Fibroblast of lung (primary cell): ENCODE measurements at regions not wholly inside any gene's neighbourhood (a gene's known extent, or its start where the extent isn't known, plus 50 kb on each side); places are given as distances from the start of the nearest gene placed in this dataset.
A peak's percentile ranks its signal among the peaks of the same experiment; 100 is the strongest.

Source experiments
- DNase-seq, 2 donors: peaks; one replicate each; pipeline versions ENCODE4 v3.0.0 to v3.0.0-alpha.2; 2010; ENCODE audit warnings: low read depth in 2 of 2
- H2AFZ ChIP-seq: 2 replicates; pipeline ENCODE4 v1.5.1; 2012; ENCODE audit warnings: low read length, control low read depth, inconsistent platforms
- H3K27ac ChIP-seq: 2 replicates; pipeline ENCODE4 v1.5.1; 2011; ENCODE audit warnings: low read length, control low read depth; ENCODE audit not compliant: insufficient read depth
- H3K27me3 ChIP-seq: 2 replicates; pipeline ENCODE4 v1.5.1; 2011; ENCODE audit warnings: mild to moderate bottlenecking, low read length; ENCODE audit not compliant: control insufficient read depth, insufficient read depth
- H3K36me3 ChIP-seq: 2 replicates; pipeline ENCODE4 v1.5.1; 2011; ENCODE audit warnings: low read length; ENCODE audit not compliant: control insufficient read depth, insufficient read depth
- H3K4me1 ChIP-seq: 2 replicates; pipeline ENCODE4 v1.5.1; 2011; ENCODE audit warnings: low read length; ENCODE audit not compliant: control insufficient read depth, insufficient read depth; ENCODE audit errors: extremely low read depth
- H3K4me2 ChIP-seq: 2 replicates; pipeline ENCODE4 v1.5.1; 2011; ENCODE audit warnings: low read length, control low read depth; ENCODE audit not compliant: insufficient read depth; ENCODE audit errors: extremely low read depth
- H3K4me3 ChIP-seq, 4 experiments: fragments of 200-600 bp in 1 of 4; sonication (generic) in 1 of 4; replicated peaks in 1 of 4; 2 replicates each; pipeline ENCODE4 v1.5.1; 2011 to 2016; ENCODE audit warnings: low read length in 4 of 4, low read depth in 3 of 4, mild to moderate bottlenecking in 3 of 4, control low read depth in 2 of 4, inconsistent platforms in 1 of 4, mixed read lengths in 1 of 4; ENCODE audit not compliant: insufficient read depth in 1 of 4; ENCODE audit errors: control extremely low read depth in 1 of 4
- H3K79me2 ChIP-seq: 2 replicates; pipeline ENCODE4 v1.5.1; 2012; ENCODE audit warnings: mild to moderate bottlenecking, low read length, inconsistent platforms; ENCODE audit not compliant: control insufficient read depth, insufficient read depth
- H3K9ac ChIP-seq: 2 replicates; pipeline ENCODE4 v1.5.1; 2011; ENCODE audit warnings: mild to moderate bottlenecking, low read length, control low read depth; ENCODE audit not compliant: insufficient read depth
- H3K9me3 ChIP-seq: 2 replicates; pipeline ENCODE4 v1.5.1; 2012; ENCODE audit warnings: low read depth, low read length; ENCODE audit not compliant: control insufficient read depth, insufficient read depth
- H4K20me1 ChIP-seq: 2 replicates; pipeline ENCODE4 v1.5.1; 2011; ENCODE audit warnings: low read length; ENCODE audit not compliant: control insufficient read depth, insufficient read depth; ENCODE audit errors: extremely low read depth
- EZH2 ChIP-seq: IDR thresholded peaks from 2 replicates; pipeline ENCODE4 v1.5.1; 2012; ENCODE audit warnings: low read length, control low read depth, mild to moderate bottlenecking; ENCODE audit errors: missing control alignments
- TF ChIP-seq, protein P1 (sequence below), 2 donors: IDR thresholded peaks in 1 of 2; conservative IDR thresholded peaks in 1 of 2; 1 replicate in 1 of 2; 2 replicates in 1 of 2; pipeline ENCODE4 v1.5.1; 2011 to 2012; ENCODE audit warnings: low read length in 2 of 2, control low read depth in 1 of 2, inconsistent platforms in 1 of 2, low read depth in 1 of 2, mild to moderate bottlenecking in 1 of 2

DNA sequence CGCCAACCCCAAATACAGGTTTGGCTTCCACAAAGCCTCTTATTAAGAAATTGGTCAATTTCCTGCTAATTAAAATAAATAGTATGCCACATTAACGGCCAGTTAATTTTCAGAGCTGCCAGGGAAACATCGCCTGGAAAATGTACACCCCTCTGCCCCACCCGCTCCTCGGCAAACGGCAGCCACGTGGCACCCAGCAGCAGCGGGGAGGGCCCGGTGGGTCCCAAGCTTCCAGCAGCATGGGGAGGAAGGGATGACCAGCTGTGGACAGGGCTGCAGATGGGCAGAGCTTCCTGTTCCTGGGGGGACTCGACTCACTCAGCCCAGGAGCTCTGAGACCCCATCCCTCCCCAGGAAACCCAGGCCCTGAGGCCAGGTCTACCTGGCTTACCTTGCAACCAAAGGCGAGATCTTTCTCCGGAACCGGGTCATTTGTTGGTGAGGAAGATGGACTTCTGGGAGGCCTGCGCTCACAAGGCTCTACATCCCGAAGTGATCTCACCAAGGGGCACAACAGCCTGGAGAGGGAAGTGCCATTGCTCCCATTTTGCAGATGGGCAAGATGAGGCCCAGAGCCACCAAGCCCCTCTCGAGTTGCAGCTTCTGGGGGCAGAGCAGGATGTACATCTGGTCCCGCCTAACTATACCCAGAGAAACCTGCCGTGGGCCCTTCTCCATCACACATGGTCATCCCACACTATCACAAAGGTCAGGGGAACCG is 68.3 kb downstream of the IGLL1 start:
- H4K20me1 ChIP-seq = no peaks in the 10 kb centered on the region
- no peak overlapping the region for H3K4me3 ChIP-seq
- H2AFZ ChIP-seq = no peak overlapping the region
- no peak overlapping the region for H3K9ac ChIP-seq
- H3K4me1 ChIP-seq = no peaks in the 10 kb centered on the region
- no peaks in the 10 kb centered on the region for H3K36me3 ChIP-seq
- H3K9me3 ChIP-seq = no peaks in the 10 kb centered on the region
- TF ChIP-seq, protein P1, sequence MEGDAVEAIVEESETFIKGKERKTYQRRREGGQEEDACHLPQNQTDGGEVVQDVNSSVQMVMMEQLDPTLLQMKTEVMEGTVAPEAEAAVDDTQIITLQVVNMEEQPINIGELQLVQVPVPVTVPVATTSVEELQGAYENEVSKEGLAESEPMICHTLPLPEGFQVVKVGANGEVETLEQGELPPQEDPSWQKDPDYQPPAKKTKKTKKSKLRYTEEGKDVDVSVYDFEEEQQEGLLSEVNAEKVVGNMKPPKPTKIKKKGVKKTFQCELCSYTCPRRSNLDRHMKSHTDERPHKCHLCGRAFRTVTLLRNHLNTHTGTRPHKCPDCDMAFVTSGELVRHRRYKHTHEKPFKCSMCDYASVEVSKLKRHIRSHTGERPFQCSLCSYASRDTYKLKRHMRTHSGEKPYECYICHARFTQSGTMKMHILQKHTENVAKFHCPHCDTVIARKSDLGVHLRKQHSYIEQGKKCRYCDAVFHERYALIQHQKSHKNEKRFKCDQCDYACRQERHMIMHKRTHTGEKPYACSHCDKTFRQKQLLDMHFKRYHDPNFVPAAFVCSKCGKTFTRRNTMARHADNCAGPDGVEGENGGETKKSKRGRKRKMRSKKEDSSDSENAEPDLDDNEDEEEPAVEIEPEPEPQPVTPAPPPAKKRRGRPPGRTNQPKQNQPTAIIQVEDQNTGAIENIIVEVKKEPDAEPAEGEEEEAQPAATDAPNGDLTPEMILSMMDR (conservative IDR thresholded peaks at IDR 0.05 in 1 of 2, IDR thresholded peaks at IDR 0.05 in 1 of 2; ENCODE audit: low read depth in 1 of 2, low read length in 2 of 2) = no peak
- TF ChIP-seq EZH2 = no peak
- H3K27ac ChIP-seq = no peak overlapping the region
- no peaks in the 10 kb centered on the region for H3K79me2 ChIP-seq
- no peaks in the 10 kb centered on the region for H3K27me3 ChIP-seq
- DNase-seq = no peak
- no peak overlapping the region for H3K4me2 ChIP-seq

DNA sequence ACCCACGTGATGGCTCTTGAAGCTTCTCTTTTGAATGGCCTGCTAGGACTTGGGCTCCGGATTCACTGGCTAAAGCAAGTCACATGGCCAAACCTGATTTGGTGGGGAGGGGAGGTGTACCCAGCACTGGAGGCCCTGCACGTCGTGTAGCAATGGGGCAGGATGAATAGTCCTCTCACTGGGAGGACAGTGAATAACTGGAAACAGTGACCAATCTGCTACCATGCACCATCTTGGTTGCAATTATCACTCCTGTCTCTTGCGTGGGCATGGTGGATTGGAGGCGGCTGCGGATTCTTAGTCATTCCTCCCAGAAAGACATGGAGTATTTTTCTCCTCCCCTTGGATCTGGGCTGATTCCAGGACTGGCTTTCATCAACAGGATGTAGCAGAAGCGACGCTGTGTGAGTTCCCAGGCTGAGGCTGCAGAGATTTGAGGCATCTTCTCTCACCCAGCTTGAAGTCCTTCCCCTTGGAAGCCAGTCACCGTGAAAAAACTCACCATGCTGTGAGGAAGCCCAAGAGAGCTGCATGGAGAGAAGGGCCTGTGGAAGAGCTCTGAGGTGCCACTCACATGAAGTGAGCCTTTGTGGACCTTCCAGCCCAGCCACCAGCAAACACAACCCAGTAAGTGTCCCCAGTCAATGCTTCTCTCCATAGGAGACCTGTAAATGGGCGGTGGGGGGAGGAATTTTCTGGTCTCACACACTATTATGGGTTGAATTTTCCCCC is 70.4 kb downstream of the IGLL1 start:
- Histone ChIP-seq H3K27me3 (no peaks in the 10 kb centered on the region), H3K9me3 (no peaks in the 10 kb centered on the region), H3K4me1 (no peaks in the 10 kb centered on the region), H3K79me2 (no peaks in the 10 kb centered on the region), H3K4me2 (no peak overlapping the region), H2AFZ (no peak overlapping the region), H3K9ac (no peak overlapping the region), H3K4me3 (no peak overlapping the region), H3K27ac (no peak overlapping the region), H4K20me1 (no peaks in the 10 kb centered on the region), H3K36me3 (no peaks in the 10 kb centered on the region)
- TF ChIP-seq, protein P1 (conservative IDR thresholded peaks at IDR 0.05 in 1 of 2, IDR thresholded peaks at IDR 0.05 in 1 of 2; ENCODE audit: low read depth in 1 of 2, low read length in 2 of 2) = no peak
- TF ChIP-seq EZH2 = no peak
- peak in 1 of 2 donors; percentile 47 for DNase-seq

DNA sequence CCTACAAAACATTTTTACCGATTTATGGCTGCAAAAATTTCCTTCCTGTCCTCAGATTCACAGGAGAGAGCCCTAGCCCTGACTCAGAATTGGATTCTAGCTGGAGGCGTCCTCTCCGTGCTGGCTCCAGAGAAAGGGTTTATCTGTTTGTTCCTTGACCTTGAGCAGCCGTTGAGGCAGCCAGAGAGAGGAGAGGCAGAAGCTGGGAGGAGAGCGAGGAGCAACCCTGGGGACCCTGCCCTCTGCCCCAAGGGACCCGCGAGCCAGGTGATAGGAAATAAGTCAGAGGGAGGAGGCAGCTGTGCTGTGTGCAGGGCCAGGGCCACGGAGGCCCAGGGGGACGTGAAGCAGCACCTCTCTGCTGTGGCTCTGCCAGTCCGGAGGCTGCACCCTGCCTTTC is 75.6 kb downstream of the IGLL1 start:
- Histone ChIP-seq H3K27ac (no peak overlapping the region), H3K9ac (no peak overlapping the region), H4K20me1 (no peaks in the 10 kb centered on the region), H3K4me2 (no peak overlapping the region), H2AFZ (no peak overlapping the region), H3K9me3 (no peaks in the 10 kb centered on the region), H3K79me2 (no peaks in the 10 kb centered on the region), H3K4me3 (no peak overlapping the region), H3K4me1 (no peaks in the 10 kb centered on the region), H3K36me3 (no peaks in the 10 kb centered on the region), H3K27me3 (no peaks in the 10 kb centered on the region)
- DNase-seq = no peak
- TF ChIP-seq, protein P1 (conservative IDR thresholded peaks at IDR 0.05 in 1 of 2, IDR thresholded peaks at IDR 0.05 in 1 of 2; ENCODE audit: low read depth in 1 of 2, low read length in 2 of 2) = no peak
- TF ChIP-seq EZH2 = no peak
